NCI-H1092 treated with DMSO at 0.1 percent for 48 hours (cell line): ENCODE measurements at regions not wholly inside any gene's neighbourhood (a gene's known extent, or its start where the extent isn't known, plus 50 kb on each side); places are given as distances from the start of the nearest gene placed in this dataset.

Experiments
- DNase-seq: peaks from one replicate; lab custom pipeline; 2025; lab: John Stamatoyannopoulos, UW

DNA sequence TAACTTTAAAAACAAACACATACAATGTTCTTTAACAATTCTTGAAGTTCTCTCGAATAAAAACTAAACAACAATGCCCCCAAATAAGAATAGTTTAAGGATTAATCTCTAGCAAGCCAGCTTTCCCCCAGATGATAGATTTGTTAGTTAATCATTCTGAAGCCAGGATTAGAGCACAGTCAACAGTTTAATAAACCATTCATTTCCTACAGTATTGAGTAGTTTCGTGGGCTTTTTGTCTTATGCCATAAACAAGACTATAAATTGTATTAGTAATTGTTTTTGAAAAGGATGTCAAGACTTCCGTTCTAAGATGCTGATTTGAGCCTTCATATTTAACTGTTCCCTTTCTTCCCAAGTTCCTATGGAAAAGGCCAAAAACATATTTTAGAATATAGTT lies 136.6 kb downstream of the PIK3R1 start:
- DNase-seq, result no peak

DNA sequence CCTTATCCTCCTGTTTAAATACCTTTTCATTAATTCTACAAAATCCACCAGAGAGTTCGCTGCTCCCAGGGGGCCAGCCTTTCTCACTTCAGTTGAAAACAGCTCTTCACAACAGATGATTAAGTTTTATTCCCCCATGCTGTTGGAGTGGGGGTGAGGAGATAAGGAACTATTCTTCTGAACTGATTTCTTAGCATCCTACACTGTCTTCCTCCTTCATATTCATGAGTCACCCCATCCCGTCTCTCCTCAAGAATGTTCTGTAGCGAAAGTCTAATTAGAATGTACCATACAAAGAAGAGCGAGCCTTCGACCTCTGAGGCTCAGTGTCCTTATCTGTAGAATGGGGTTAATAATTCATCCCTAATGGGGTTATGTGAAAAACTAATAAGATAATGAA lies 138.0 kb downstream of the PIK3R1 start:
- DNase-seq, result no peak

DNA sequence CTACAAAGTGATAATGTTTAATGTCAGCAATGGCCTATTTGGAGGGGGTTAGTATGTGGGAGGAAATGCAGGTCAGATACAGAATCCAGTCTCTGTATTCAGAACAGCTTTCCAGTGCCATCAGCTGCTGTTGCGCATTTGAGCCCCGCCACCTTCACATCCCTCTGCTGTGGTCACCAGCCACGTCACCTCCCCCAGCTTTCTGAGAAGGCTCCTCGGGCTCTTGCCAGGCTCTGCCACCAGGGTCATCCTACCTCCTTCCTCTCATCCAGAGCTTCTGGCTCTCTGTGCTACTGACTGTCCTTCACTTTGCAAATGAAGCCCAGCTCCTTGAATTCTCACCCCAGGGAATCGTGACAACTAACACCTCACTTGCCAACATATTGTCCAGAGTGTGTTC lies 138.8 kb downstream of the PIK3R1 start:
- no peak for DNase-seq

DNA sequence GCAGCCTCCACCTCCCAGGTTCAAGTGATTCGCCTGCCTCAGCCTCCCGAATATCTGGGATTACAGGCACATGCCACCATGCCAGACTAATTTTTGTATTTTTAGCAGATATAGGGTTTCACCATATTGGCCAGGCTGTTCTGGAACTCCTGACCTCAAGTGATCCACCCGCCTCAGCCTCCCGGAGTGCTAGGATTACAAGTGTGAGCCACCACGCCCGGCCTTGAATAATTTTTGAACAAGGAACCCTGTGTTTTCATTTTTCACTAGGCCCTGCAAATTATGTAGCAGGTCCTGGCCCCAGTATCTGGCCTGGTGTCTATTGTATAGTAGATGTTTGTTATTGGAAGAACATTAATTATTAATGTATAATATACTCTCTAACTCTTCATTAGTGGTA lies 140.7 kb downstream of the PIK3R1 start:
- no peak for DNase-seq

DNA sequence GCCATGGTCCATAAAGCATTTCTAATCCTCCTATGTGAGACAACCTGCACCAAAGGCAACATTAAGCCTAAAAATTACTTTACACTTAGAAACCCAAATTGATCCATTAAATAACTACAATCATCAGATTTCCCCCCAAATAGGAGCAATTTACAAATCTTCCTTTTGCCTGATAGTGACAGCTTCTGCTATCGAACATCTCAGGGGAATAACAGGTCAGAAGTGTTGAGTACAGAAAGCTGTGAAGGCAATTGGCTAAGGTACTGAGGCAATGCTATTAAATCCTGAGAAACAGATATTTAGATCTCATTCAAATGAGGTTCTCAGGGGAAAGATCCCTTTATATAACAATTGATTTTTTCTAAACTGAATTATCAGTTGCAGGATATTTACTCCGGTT lies 141.1 kb downstream of the PIK3R1 start:
- DNase-seq, result no peak

DNA sequence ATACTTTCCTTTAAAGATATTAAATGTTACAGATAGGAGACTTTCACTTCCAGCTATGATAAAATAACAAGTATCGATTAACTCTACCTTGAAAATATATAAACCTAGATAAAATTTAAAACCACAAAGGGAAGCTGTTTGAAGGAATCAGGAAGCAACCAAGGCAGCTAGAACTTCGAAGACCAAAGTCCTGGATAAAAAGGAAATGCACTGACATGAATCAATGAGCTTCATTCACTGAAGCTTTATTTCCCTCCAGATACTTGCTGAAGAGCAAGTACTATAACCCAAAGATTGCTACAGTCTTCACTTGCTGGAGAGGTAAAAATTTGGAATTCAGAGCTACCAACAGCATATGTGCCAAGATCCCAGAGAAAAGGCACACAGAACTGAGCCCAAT lies 144.1 kb downstream of the PIK3R1 start:
- DNase-seq, result no peak

DNA sequence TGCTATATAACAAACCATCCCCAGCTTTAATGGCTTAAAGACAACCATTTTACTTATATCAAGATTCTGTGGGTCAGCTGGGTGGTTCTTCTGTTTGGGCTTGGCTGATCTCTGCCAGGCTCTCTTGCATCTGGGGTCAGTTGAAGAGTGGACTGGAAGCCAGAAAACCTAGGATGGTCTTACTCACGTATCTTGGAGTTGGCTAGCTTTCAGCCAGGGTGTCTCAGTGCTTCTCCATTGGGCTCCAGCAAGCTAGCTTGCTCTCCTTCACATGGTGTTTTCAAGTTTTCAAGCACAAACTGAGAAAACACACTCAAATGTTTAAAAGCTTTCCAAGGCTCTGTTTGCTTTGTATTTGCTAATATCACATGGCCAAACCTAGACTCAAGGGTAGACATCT lies 146.8 kb downstream of the PIK3R1 start:
- no peak for DNase-seq

DNA sequence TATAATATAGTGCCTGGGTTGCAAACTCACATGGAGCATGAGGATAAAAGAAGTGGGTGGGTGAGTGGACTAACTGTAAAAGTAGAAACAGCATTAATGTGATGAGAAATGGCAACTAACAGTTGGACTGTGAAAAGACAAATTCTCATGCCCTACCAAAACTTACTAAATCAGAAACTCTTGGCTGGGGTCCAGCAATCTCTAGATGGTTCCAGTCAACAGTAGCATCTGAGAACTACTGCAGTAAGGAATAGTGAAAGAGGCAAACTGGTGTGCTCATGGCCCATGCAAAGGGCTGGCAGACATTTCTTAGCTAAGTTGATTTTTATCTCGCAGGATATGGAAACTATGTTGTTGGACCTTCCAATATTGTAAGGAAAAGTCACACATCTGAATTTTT lies 150.3 kb downstream of the PIK3R1 start:
- no peak for DNase-seq

DNA sequence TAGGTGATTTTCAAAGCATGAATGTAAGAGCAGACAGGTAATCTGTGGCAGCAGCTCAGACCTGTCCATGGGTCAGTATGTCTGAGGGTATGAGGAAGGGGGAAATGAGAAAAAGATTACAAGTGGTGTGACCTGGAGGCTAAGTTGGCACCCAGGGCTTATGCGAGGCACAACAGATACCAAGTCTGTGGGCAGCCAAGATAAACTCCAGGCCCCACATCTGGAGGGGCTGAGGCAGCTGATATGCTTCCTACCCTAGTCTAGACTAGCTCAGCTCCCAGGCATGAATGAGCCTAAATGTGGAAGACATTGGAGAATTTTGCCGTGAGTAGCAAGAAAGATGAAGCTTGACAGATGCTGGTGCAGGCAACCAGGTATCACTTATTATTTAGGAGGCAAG lies 151.7 kb downstream of the PIK3R1 start:
- no peak for DNase-seq

DNA sequence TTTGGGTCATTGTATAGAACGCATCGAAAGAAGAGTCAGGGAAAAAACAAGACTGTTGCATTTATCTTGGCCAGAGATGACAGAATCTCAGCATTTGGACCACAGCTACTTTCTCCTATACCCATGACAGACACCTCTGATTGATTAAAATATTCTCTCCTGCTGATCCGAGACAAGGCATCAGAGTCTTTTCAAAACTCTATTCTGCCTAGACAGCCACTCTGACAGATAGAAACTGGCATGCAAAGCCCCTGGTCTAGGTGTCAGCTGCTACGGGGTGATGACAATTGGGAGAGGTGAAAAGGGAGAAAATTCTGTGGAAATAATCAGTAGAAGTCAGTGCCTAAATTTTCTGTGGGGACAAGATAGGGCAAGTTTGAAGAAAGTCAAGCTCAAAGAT lies 152.2 kb downstream of the PIK3R1 start:
- no peak for DNase-seq

DNA sequence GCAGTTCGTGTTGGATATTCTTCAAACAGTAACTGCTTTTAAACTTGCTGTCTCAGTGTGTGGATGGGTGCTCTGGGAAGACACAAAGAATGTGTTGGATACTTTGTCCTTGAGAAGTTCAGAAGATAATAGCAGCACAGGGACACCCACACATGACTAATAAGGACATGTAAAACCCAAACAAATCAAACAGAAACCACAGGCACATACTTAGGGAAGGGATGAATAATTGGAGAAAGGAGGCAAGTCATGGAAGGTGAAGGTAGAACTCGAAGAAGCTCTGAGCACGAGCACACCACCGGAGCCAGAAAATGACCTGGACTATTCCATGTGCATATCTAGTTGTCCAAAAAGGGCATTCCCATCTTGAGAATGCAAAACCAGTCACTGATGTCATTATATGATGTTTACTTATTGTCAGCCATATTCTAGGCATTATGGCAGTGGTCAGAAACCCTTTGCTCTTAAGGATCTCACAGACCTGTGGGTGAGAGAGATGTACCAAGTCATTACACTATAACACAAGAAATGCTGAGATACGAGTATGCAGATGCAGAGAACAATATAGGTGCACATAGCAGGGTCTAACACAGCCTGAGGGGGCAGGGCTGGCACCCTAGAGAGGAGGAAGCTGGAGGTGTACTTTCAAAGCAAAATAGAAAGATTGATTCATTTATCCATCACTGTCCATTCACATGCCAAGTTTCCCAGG lies 152.9 kb downstream of the PIK3R1 start:
- DNase-seq, result no peak

DNA sequence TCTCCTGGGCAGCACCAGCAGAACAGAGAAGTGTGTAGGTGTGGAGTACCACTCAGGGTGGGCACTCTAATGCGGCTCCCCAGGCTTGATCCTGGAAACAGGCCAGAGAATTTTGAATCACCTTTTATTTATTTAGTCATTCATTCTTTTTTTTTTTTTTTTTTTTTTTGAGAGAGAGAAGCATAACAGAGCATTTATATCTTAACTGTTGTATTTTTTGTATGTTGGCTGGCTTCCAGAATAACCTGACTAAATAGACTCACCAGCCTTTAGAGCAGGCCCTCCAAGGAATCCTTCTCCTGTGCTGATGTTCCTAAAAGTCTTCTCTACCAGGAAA lies 153.4 kb downstream of the PIK3R1 start:
- peak; percentile 42 for DNase-seq

DNA sequence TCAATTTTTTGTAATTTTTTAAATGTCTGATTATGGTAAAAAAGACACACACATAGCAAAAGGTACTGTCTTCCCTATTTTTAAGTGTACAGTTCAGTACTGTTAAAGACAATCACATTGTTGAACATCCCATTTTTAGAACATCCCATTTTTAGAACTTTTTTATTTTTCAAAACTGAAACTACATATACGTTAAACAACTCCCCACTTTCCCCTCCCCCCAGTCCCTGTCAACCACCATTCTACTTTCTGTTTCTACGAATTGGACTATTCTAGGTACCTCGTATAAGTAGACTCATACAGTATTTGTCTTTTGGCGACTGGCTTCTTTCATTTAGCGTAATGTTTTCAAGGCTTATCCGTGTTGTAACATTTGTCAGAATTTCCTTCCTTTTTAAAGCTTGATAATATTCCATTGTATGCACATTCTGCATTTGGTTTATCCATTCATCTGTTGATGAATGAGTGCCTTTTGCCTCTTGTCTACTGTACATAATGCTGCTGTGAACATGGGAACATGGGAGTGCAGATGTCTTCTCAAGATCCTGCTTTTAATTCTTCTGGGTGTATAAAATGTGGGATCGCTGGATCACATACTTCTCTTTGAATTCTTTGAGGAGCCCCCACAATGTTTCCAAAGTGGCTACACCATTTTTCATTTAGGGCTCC lies 154.0 kb downstream of the PIK3R1 start:
- no peak for DNase-seq

DNA sequence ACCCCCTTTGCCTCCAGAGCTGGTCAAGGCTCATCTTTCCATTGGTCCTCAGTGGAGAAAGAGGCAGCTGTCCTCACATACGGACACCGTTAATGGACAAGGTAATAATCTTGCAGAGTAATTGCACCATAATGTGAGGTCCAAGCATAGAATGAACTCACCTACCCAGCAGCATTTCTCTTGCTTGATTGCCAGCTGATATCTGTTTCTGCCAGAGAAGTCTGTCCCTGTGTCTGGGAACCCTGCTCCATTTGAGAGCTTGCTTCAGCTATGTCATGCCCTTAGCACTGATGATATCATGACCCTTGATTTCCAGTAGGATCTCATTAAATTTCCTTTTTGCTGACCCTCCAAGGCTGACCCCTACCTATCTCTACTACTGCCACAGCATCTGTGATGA lies 154.6 kb downstream of the PIK3R1 start:
- DNase-seq, result no peak

DNA sequence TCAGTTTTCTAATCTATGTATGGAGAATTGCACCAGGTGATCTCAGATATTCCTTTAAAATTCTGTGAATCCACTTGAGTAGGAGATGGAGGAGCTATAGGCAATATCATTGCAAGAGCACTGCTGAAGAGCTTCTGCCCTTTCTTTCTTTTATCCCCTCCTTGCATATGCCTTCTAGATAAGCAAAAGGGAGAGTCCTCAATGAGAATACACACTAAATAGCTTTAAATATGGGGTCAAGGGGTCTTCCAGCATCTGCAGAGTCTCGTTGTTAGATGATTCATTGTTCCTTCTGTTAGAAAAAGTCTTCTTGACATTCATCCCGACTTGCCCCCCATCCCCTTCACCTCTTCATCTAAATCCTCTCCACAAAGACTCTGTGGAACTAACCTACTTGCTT lies 156.1 kb downstream of the PIK3R1 start:
- no peak for DNase-seq

DNA sequence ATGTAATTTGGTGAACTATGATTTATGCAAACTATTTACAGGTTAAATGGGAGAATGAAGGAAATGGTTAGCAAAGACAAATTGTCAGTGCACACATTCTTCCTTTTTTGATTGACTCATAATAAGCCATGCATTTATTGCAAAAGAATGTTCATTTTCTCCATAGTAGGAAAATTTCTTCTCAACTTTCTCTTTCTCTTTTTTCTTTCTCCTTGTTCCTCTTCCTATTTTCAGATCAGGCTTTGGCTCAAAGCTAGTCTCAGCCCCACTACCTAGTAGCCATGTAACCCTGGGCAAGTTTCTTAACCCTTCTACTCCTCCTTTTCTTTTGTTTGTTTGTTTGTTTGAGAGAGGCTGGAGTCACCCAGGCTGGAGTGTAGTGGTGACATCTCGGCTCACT lies 156.6 kb downstream of the PIK3R1 start:
- no peak for DNase-seq

DNA sequence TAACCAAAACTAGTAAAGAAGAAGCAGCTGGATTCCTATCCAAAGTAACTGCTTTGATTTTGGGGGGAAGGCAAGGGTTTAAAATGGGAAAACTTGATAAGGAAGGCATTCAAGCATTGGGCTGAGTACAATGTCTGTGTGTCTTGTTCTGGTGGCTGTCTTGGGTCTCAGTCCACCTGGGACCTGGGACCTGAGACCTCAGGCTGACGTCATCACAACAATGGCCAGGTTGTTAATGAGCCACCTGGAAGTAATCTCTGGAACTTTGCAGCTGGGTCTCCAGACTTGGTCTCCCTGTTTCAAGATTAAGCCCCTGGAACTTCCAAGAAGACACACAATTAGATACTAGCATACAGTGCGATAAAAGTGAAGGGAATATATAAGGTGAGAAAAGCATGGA lies 157.5 kb downstream of the PIK3R1 start:
- DNase-seq, result no peak

DNA sequence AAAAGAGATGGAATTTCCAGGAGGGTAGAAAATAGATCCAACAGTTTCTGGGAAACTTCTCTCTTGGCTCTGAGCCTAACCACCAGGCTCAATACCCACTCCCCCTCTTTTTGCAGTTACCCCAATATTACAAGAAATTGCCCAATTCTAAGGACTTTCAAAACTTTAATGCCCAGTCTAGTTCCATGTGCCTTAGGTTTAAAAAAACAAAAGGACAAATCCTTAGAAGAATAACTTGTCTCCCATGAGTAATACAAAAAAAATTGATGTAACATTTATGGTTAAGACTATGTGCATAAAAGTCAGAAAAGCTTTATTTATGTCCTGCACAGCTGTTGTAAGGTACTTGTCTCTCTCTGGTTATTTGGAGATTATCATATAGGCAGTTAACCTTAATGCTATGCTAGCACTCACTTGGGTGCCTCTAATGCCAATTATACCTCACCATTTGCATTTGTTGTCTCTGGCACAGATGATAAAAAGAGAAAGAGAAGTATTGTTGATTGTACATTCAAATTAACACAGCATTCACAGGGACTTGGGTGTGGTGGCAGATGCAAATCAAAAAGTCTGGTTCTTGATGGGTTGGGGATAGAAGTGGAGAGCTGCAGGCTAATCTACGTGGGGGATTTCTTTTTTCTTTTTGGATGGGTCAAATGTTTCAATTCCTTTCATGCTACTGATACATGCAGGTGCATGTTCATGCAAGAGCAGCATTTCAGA lies 159.4 kb downstream of the PIK3R1 start:
- no peak for DNase-seq

DNA sequence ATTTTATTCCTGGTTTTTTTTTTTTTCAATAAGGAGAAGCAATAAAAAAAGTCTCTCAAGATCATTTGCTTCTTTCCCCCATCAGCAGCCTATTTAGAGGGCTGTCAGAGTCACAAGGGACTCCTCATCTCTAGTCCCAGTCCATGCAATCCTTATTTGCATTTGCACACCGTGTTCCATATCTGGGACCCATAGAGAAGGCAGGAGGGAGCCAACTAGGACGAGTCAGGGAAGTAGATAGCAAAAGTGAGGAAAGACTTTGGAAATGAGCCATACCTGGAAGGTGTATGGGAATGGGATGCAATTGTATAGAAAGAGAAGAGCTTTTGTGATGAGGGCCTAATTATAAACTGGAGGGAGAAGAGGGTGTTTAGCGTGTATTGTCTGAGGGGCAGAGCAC lies 160.0 kb downstream of the PIK3R1 start:
- DNase-seq, result no peak

DNA sequence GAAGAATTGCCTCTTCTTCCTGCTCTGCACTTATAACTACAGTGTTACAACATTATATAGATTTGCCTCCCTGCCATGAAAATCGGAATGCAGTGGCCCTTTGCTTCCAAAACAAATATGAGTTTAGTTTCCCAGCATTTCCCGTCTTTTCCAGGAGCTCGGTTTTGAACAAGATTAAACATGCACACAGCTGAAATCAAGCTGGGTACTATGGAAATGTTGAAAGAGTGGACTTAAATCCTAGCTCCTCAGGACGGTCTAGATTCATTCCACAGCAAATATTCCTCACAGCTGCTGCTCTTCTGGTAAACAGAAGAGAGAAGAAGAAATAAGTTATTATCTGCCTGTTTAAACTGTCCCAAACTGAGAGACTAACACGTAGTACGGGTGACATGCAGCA lies 161.4 kb downstream of the PIK3R1 start:
- no peak for DNase-seq

DNA sequence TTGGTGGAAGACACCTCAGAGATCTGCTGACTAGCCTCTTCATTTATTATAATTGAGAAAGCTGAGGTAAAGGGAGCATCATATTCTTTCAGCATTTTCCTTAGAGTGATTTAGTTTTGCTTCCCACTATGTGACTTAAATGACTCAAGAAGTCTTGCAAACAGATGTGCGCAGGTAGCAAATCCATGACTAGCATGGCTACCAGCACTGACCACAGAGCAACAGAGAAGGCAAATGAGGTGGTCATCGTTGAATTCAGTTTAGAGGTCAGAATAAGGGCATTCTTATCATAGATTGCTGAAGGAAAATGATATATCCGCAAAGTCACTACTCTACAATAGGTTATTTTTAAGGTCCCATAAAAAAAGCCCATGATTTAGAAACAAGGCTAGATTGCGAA lies 162.2 kb downstream of the PIK3R1 start:
- no peak for DNase-seq

DNA sequence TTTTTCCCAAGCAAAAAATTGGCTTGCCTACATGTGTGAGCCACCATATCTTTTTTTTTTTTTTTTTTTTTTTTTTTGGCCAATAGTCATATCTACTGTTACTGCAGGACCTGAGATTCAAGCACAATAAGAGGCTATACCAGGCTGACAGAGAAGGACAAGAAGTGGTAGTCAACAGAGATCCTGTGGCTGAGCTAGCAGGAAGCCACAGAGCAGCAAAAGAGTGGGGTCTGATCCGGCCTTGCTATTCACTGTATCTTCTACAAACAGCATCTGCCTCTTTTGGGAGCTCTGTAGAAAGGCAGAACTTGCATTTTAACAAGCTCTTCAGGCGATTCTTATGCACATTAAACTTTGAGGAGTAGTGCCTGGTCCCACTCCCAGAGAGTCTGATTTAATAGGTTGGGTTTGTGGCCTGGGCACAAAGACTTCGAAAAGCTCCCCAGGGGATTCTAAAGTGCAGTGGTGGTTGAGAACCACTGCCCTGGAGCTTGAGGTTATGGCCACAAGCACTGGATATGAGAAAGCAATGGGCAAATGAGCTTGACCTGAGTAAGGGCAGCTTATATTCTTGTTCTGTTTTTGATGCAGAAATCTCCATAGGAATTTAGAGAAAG lies 162.8 kb downstream of the PIK3R1 start:
- no peak for DNase-seq
